GM12864 (cell line): ENCODE measurements at regions not wholly inside any gene's neighbourhood (a gene's known extent, or its start where the extent isn't known, plus 50 kb on each side); places are given as distances from the start of the nearest gene placed in this dataset.

ENCODE experiments used
- DNase-seq: peaks from one replicate; pipeline ENCODE4 v3.0.0-alpha.2; 2011; ENCODE audit warnings: low read depth
- H3K4me3 ChIP-seq: 2 replicates; pipeline ENCODE4 v1.5.1; 2011; ENCODE audit warnings: mild to moderate bottlenecking, low read depth, low read length, control low read depth
- TF ChIP-seq, protein P1 (sequence below): IDR thresholded peaks from 2 replicates; pipeline ENCODE4 v1.5.1; 2011; ENCODE audit warnings: low read depth, mild to moderate bottlenecking, moderate library complexity, low read length, control low read depth, inconsistent platforms; ENCODE audit errors: missing control alignments

DNA sequence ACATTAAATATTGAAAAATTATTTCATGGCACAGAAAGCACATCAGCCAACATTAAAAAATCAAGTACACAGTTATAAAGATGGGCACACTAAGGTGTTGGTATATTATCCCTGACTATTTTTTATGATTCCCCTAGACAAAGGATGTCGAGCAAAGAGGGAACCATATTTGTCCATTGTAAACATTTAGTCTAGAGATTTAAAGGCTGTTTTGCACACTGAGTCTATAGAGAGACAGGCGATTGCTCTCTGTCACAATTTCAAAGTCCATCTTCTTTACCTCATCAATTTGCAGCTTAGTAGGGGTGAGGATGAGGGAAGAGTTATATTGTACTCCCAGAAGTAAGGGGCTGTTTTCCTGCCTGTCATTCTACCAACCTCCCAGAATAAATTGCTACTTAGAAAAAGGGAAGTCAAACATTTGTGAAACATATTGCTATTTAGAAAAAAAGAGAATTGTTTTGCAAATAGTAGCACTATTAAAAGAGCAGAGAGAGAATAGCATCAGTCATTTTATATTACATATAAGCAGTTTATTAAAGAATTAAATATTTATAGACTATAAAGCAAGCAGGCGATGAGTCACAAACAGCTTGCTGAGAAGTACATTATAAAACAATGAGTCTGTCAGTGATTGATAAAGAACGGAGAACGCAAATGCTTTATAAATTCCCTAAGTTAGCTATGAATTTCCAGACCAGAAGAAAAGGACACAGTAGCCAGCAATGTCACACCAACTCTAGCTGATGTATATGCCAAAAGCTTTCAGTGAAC is 270.6 kb upstream of the PMFBP1 start:
- TF ChIP-seq, protein P1, sequence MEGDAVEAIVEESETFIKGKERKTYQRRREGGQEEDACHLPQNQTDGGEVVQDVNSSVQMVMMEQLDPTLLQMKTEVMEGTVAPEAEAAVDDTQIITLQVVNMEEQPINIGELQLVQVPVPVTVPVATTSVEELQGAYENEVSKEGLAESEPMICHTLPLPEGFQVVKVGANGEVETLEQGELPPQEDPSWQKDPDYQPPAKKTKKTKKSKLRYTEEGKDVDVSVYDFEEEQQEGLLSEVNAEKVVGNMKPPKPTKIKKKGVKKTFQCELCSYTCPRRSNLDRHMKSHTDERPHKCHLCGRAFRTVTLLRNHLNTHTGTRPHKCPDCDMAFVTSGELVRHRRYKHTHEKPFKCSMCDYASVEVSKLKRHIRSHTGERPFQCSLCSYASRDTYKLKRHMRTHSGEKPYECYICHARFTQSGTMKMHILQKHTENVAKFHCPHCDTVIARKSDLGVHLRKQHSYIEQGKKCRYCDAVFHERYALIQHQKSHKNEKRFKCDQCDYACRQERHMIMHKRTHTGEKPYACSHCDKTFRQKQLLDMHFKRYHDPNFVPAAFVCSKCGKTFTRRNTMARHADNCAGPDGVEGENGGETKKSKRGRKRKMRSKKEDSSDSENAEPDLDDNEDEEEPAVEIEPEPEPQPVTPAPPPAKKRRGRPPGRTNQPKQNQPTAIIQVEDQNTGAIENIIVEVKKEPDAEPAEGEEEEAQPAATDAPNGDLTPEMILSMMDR = no peak
- DNase-seq = no peak
- no peak overlapping the region for H3K4me3 ChIP-seq

DNA sequence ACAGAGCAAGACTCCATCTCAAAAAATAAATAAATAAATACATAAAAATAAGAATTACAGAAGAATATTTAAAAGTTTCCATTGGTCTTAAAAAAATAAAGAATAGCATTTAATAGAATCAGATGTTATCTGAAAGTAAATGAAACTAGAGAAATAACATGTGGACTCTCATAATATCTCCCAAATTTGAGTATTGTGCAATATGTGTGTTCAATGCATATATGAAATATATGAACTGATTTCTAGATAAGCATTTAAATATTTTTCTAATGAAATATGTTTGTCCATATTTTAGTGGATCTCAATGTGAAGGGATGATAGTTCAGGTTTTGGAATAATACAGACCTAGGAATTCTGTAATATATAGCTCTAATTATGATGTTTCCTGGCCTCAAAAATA is 265.9 kb upstream of the PMFBP1 start:
- TF ChIP-seq, protein P1 = no peak
- no peak for DNase-seq
- no peak overlapping the region for H3K4me3 ChIP-seq

DNA sequence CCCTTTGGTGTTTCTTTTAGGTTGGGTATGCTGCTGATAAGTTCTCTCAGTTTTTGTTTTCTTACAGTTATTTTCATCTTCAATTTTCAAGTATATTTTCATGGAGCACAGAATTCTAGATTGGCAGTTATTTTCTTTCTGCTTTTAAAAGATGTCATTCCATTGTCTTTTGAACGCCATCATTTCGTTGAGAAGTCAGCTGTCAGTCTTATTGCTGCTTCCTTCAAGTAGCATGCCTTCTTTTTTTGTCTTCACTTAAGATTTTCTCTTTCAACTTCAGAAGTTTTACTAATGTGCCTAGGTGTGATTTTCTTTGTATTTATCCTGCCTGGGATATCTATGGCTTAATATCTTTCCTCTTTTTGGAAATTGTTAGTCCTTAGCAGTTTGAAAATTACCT is 262.2 kb upstream of the PMFBP1 start:
- TF ChIP-seq, protein P1 = no peak
- DNase-seq = no peak
- no peak overlapping the region for H3K4me3 ChIP-seq

DNA sequence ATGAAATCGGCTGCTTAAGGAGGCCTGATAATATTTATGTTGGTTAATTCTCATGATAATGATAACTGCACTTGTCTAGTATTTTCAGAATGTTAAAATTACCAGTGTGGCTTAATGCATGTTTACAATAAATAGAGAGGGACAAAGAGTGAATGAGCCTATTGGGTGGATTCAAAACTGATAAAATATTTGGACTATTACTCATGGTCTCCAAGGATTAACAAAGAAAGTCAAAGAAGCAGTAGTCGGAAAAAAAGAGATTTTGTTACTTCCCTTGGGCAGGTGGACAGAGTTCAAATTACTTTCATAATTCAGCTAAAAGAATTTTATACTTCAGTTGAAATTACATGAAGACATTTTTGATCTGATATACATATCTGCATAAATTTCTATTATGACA is 258.2 kb upstream of the PMFBP1 start:
- no peak overlapping the region for H3K4me3 ChIP-seq
- no peak for DNase-seq
- TF ChIP-seq, protein P1 = no peak

DNA sequence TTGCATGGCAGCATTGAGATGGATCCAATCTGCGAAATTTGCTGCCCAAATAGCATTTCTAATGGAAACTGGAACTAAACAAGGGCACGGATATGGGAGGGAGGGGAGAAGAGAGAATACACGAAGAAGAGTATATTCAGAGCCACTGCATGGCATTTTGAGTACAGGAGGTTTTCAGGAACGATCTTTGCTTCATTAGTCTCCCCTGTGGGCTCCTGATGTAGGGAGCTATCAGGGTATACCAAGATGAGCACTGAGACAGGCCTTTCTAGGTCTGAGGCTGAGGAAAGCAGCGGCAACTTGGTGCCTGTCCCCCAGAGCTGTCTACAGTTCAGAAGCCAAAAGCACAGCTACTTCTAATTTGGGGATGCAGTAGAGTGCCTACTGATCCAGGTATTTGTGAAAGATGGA is 257.7 kb upstream of the PMFBP1 start:
- TF ChIP-seq, protein P1 = no peak

DNA sequence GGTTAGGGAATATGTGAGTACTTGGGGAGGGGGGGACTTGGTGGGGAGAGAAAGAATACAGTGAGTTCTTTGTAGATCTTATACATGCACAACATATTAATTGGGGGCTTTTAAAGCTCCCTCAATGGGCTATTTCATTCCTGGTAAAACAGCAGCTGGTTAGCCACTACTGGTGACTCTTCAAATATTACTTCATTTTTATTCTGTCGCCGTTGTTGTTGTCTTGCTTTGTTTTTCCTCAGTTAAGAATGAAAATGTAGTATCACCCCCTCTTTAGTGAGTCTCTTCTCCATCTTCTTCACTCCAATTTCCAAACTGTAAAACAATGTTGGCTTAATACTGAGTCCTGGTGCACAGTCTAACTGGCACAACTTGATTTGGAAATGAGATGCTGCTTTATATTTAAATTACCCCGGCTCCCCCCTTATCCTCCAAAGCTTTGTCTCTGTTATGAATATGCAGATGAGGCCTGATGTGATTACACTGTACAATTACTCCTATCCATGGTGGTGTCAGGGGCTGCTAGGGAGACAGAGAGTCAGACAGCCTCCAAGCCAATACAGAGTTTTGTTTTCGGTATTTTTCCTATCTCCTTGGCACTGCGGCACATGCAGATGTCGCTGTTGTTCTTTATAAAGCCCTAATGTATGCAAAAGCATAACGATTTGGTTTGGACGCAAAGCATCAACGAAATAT is 256.9 kb upstream of the PMFBP1 start:
- TF ChIP-seq, protein P1 = no peak
- H3K4me3 ChIP-seq = no peak overlapping the region

More for the DNA sequence above, 257.7 kb upstream of the PMFBP1 start:
- H3K4me3 ChIP-seq = no peak overlapping the region
- no peak for DNase-seq

More for the DNA sequence above, 256.9 kb upstream of the PMFBP1 start:
- DNase-seq = no peak
